PC-3 (cell line): ENCODE measurements at regions not wholly inside any gene's neighbourhood (a gene's known extent, or its start where the extent isn't known, plus 50 kb on each side); places are given as distances from the start of the nearest gene placed in this dataset.
"Not testable (repeated sequence)": the region's sequence is repeated elsewhere in the genome, so short reads cannot be mapped to it uniquely, and the experiment has no call there.

ENCODE experiments used
- ATAC-seq: fragments of 200-7000 bp; cut with Tn5 transposase; 2 replicates; pipeline ENCODE4 v1.9.1; 2020; ENCODE audit warnings: mild to moderate bottlenecking, moderate library complexity
- BruUV-seq: library from RNA; stranded (reverse); fragments of 400-500 nt; replicated peaks from 2 replicates; lab custom pipeline; 2021; lab: Mats Ljungman, UMichigan
- CTCF ChIA-PET: fragments of 300-600 bp; sonication (Branson Sonifier 250); formaldehyde crosslinking; loops from one replicate; lab custom pipeline; 2022; ENCODE audit warnings: antibody characterized with exemption; lab: Charles Lee
- POLR2A ChIA-PET: fragments of 300-600 bp; sonication (Branson Sonifier 250); formaldehyde crosslinking; loops from one replicate; lab custom pipeline; 2022; ENCODE audit warnings: antibody characterized with exemption; ENCODE audit not compliant: unreplicated experiment; lab: Charles Lee
- DNase-seq: peaks from one replicate; pipeline ENCODE4 v3.0.0-alpha.2; 2015
- H2AFZ ChIP-seq: fragments of 300-600 bp; sonication (generic); 2 replicates; pipeline ENCODE4 v1.6.0; 2016; ENCODE audit warnings: antibody characterized with exemption, low read length
- H3F3A ChIP-seq: fragments of 300-600 bp; sonication (generic); one replicate; pipeline ENCODE4 v1.6.0; 2017; ENCODE audit warnings: antibody characterized with exemption, low read length, control low read depth, mild to moderate bottlenecking; ENCODE audit not compliant: unreplicated experiment
- H3K27ac ChIP-seq: fragments of 300-600 bp; sonication (generic); 2 replicates; pipeline ENCODE4 v1.5.1; 2016; ENCODE audit warnings: mild to moderate bottlenecking, low read length
- H3K27me3 ChIP-seq: fragments of 300-600 bp; sonication (generic); 2 replicates; pipeline ENCODE4 v1.6.1; 2016; ENCODE audit warnings: low read length, mixed read lengths
- H3K36me3 ChIP-seq: fragments of 300-600 bp; sonication (generic); 2 replicates; pipeline ENCODE4 v1.6.1; 2016; ENCODE audit warnings: low read depth, mixed run types, low read length, mixed read lengths
- H3K4me1 ChIP-seq: fragments of 300-600 bp; sonication (generic); 2 replicates; pipeline ENCODE4 v1.5.1; 2016; ENCODE audit warnings: low read length; ENCODE audit not compliant: insufficient read depth
- H3K4me2 ChIP-seq: fragments of 300-600 bp; sonication (generic); 2 replicates; pipeline ENCODE4 v1.6.0; 2016; ENCODE audit warnings: low read length
- H3K4me3 ChIP-seq: fragments of 300-600 bp; sonication (generic); 2 replicates; pipeline ENCODE4 v1.5.1; 2016; ENCODE audit warnings: mild to moderate bottlenecking, low read length, mixed read lengths
- H3K79me2 ChIP-seq: fragments of 300-600 bp; sonication (generic); 2 replicates; pipeline ENCODE4 v1.6.1; 2017; ENCODE audit warnings: low read length, mixed read lengths
- H3K9ac ChIP-seq: fragments of 300-600 bp; sonication (generic); 2 replicates; pipeline ENCODE4 v1.6.0; 2016; ENCODE audit warnings: mild to moderate bottlenecking, low read length
- H3K9me2 ChIP-seq: fragments of 300-600 bp; sonication (generic); replicated peaks from 2 replicates; pipeline ENCODE4 v1.6.1; 2016; ENCODE audit warnings: mixed run types, low read length, mixed read lengths
- H3K9me3 ChIP-seq: fragments of 300-600 bp; sonication (generic); 2 replicates; pipeline ENCODE4 v1.6.1; 2016; ENCODE audit warnings: low read length, mixed read lengths
- H4K20me1 ChIP-seq: fragments of 300-600 bp; sonication (generic); 2 replicates; pipeline ENCODE4 v1.6.1; 2016; ENCODE audit warnings: low read length, mixed read lengths
- EZH2 ChIP-seq: fragments of 300-600 bp; sonication (generic); IDR thresholded peaks from one replicate; pipeline ENCODE4 v1.6.1; 2017; ENCODE audit warnings: antibody characterized with exemption, mild to moderate bottlenecking, low read length; ENCODE audit not compliant: unreplicated experiment
- EZH2phosphoT487 ChIP-seq: fragments of 300-600 bp; sonication (generic); IDR thresholded peaks from 2 replicates; pipeline ENCODE4 v1.6.1; 2018; ENCODE audit warnings: mild to moderate bottlenecking, antibody characterized with exemption, low read length, borderline replicate concordance
- intact Hi-C: fragments of 100-400 bp; cut with micrococcal nuclease; formaldehyde crosslinking; loops from 2 replicates; pipeline ENCODE4 v1.9.0; 2023
- TF ChIP-seq, protein P1 (sequence below): fragments of 300-600 bp; sonication (generic); conservative IDR thresholded peaks from 2 replicates; pipeline ENCODE4 v1.5.1; 2017; ENCODE audit warnings: antibody characterized with exemption, low read depth, mild to moderate bottlenecking, low read length

DNA sequence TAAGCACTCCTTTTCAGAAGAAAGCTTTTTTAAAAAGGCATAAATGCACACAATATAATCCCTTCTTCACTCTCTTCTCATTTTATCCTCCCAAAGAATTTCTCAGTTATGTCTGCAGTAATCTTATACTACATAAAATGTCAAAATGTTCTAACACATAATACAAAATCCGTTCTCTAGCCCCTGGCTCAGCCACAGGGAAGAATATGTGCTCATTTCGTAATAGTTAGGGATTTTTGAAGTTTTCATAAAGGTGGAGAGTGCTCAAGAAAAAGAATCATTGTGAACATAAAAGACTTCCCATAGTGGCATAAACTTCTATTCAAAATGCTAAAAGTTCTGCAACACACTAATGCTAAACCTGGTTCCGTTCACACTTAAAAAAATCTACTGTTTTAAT, 1410.7 kb upstream of the C9orf72 start:
- H3K36me3 ChIP-seq: no peaks in the 10 kb centered on the region
- H3K9me3 ChIP-seq: no peaks in the 10 kb centered on the region
- TF ChIP-seq EZH2phosphoT487: no peak
- TF ChIP-seq, protein P1, sequence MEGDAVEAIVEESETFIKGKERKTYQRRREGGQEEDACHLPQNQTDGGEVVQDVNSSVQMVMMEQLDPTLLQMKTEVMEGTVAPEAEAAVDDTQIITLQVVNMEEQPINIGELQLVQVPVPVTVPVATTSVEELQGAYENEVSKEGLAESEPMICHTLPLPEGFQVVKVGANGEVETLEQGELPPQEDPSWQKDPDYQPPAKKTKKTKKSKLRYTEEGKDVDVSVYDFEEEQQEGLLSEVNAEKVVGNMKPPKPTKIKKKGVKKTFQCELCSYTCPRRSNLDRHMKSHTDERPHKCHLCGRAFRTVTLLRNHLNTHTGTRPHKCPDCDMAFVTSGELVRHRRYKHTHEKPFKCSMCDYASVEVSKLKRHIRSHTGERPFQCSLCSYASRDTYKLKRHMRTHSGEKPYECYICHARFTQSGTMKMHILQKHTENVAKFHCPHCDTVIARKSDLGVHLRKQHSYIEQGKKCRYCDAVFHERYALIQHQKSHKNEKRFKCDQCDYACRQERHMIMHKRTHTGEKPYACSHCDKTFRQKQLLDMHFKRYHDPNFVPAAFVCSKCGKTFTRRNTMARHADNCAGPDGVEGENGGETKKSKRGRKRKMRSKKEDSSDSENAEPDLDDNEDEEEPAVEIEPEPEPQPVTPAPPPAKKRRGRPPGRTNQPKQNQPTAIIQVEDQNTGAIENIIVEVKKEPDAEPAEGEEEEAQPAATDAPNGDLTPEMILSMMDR: no peak
- no peak overlapping the region for H3K9ac ChIP-seq
- no peaks in the 10 kb centered on the region for H3K4me1 ChIP-seq
- no peaks in the 10 kb centered on the region for H4K20me1 ChIP-seq
- no peaks in the 10 kb centered on the region for H3K27me3 ChIP-seq
- H3F3A ChIP-seq: no peaks in the 10 kb centered on the region
- ChIA-PET CTCF (no interaction called here), POLR2A (no interaction called here)
- BruUV-seq: no TSS peak
- H3K4me3 ChIP-seq: no peak overlapping the region
- no peaks in the 10 kb centered on the region for H3K79me2 ChIP-seq
- H3K4me2 ChIP-seq: no peak overlapping the region
- H3K9me2 ChIP-seq: no peaks in the 10 kb centered on the region
- no peak overlapping the region for H3K27ac ChIP-seq
- ATAC-seq (no peak), DNase-seq (no peak)
- no peak overlapping the region for H2AFZ ChIP-seq
- intact Hi-C loops: no loop called here

DNA sequence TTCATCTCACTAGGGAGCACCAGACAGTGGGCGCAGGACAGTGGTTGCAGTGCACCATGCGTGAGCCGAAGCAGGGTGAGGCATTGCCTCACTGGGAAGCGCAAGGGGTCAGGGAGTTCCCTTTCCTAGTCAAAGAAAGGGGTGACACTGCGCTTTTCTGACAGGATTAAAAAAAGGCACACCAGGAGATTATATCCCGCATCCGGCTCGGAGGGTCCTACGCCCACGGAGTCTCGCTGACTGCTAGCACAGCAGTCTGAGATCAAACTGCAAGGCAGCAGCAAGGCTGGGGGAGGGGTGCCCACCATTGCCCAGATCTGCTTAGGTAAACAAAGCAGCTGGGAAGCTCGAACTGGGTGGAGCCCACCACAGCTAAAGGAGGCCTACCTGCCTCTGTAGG, 1416.7 kb upstream of the C9orf72 start:
- H3K9me3 ChIP-seq, H3K36me3 ChIP-seq, H3K4me2 ChIP-seq, H4K20me1 ChIP-seq, H3K4me1 ChIP-seq, CTCF ChIA-PET, H2AFZ ChIP-seq, DNase-seq, H3K9me2 ChIP-seq, H3K27ac ChIP-seq, ATAC-seq, intact Hi-C loops, H3F3A ChIP-seq, H3K4me3 ChIP-seq, H3K79me2 ChIP-seq, H3K27me3 ChIP-seq, BruUV-seq, H3K9ac ChIP-seq, POLR2A ChIA-PET: not testable (repeated sequence)

DNA sequence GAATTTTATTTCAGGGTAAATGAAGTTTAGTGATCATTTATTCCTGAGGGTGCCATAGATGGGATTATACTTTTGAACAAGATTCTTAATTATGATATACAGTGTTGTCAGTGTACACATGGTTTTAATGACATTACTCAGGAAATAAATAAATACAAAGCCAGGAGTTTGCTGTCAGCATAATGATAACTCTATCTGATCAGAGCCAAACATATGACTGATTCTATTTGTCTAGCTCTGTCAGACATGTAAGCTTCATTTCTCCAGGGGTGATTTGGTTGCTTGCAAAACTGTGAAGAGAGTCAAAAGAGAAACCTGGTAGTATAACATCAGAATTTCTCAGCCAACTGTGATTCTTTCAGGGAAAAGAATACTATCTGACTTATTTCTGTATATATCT, 1425.8 kb upstream of the C9orf72 start:
- intact Hi-C loops: no loop called here
- no TSS peak for BruUV-seq
- Histone ChIP-seq H4K20me1 (no peaks in the 10 kb centered on the region), H3K4me2 (peak overlapping the region; percentile 53), H3K79me2 (no peaks in the 10 kb centered on the region), H3K27me3 (no peaks in the 10 kb centered on the region), H3K9ac (no peak overlapping the region), H3F3A (no peaks in the 10 kb centered on the region), H3K27ac (peak overlapping the region; percentile 39), H3K4me1 (peaks cover 23% of the 10 kb centered on the region), H3K36me3 (no peaks in the 10 kb centered on the region), H3K9me2 (no peaks in the 10 kb centered on the region), H3K9me3 (no peaks in the 10 kb centered on the region), H2AFZ (no peak overlapping the region), H3K4me3 (0 out of 2 replicates have a peak overlapping the region, but pooled peaks have one; percentile 7)
- peak; percentile 85 for ATAC-seq
- ChIA-PET POLR2A (no interaction called here), CTCF (interaction anchor here (0.6 kb wide), 1 partner anchor 224 kb away, joined by 4 read pairs; no protein-coding TSS in a partner anchor)
- TF ChIP-seq EZH2phosphoT487: no peak
- peak; percentile 49 for DNase-seq

DNA sequence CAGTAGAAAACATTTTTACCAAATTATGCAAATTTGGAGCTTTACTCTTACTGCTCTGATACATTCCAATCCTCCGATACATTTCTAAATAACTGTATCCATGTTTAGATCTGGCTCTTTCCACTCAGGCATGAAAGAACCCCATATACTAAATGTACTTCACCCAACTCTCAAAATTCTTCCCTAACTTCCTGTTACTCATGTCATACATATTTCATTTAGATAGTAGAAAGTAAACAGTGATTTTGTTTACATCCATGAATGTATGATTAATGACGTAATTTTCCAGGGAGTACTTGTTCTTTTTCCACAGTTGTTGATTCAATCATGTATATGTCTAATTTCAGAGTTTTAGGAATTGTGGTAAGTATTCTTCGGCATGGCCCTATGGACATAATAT, 1426.5 kb upstream of the C9orf72 start:
- H3K79me2 ChIP-seq: no peaks in the 10 kb centered on the region
- BruUV-seq: no TSS peak
- H3K27me3 ChIP-seq: no peaks in the 10 kb centered on the region
- no peak overlapping the region for H3K9ac ChIP-seq
- no peak overlapping the region for H3K4me3 ChIP-seq
- intact Hi-C loops: loop anchor here (10.0 kb wide), 1 partner anchor 225 kb away; no protein-coding TSS in a partner anchor
- no peaks in the 10 kb centered on the region for H3K9me3 ChIP-seq
- no peaks in the 10 kb centered on the region for H3K9me2 ChIP-seq
- POLR2A ChIA-PET: no interaction called here
- no peaks in the 10 kb centered on the region for H4K20me1 ChIP-seq
- ATAC-seq (peak; percentile 73), DNase-seq (peak; percentile 69)
- no peaks in the 10 kb centered on the region for H3F3A ChIP-seq
- no peaks in the 10 kb centered on the region for H3K36me3 ChIP-seq
- TF ChIP-seq EZH2phosphoT487 (no peak), EZH2 (no peak)
- TF ChIP-seq, protein P1: no peak
- CTCF ChIA-PET: no interaction called here
- H3K27ac ChIP-seq: peak overlapping the region; percentile 39
- H3K4me2 ChIP-seq: peak overlapping the region; percentile 53
- no peak overlapping the region for H2AFZ ChIP-seq
- peaks cover 23% of the 10 kb centered on the region for H3K4me1 ChIP-seq
